ENCODE measurements at regions not wholly inside any gene's neighbourhood (a gene's known extent, or its start where the extent isn't known, plus 50 kb on each side); places are given as distances from the start of the nearest gene placed in this dataset.

- no peak for DNase-seq
Measured at GRCh38 chr3:59285560-59285959, 235.7 kb upstream of the CFAP20DC start.

GRCh38 chr3:59284926-59285325 lies 235.1 kb upstream of the CFAP20DC start:
- no peak for DNase-seq

DNA sequence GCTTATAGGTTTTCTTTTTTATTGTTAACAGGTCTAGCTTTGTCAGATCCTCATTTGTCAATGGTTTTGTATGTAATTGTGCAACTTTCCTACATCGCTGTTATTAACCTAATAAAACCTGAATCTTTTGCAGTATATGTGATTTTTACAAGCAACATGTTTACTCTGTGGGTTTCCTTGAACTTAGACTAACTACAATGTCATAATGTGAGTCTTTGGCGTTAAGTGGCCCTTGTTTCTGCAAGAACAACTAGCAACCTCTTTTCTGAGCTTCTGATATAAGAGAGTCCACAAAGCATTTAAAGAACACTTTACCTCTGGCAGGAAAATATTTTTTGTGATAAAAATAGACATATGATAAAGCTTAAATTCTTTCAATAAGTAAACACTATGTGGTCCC lies 230.3 kb upstream of the CFAP20DC start:
- no peak for DNase-seq

DNA sequence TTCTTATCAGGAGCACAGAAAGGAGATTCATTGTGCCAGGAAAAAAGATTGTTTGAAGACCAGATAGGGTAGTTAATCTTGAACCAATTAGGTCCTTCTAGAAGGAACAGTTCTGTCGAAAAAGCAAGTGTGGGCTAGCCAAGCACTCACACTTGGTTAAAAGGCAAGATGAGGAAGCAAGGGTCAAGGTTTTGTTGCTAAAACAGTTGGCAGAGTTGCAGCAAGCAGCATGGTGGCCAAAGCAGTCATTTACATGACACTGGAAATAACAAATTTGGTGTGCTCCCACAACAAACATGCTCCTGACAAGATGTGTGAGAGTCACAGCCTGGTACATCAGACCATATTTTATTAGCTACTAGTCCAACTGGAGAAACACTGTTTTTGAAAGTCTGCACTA lies 228.0 kb upstream of the CFAP20DC start:
- no peak for DNase-seq

DNA sequence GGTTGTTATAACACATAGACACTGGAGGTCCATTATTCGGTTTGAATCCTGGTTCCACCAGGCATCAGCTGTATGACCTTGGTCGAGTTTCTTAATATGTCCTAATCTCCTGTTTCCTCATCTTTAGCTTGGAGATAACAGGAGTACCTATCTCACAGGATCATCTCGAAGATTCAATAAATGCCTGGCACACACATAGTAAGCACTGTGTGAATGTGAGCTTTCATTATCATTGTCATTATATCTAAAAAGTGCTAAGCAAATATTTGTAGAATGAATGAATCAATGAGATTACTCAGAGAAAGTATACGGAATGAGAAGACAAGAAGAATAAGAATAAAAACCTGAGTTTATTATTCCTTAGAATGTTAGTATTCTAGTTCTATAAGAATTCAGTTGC lies 227.4 kb upstream of the CFAP20DC start:
- no peak for DNase-seq

GRCh38 chr3:59273976-59274375 lies 224.2 kb upstream of the CFAP20DC start:
- DNase-seq, result no peak

DNA sequence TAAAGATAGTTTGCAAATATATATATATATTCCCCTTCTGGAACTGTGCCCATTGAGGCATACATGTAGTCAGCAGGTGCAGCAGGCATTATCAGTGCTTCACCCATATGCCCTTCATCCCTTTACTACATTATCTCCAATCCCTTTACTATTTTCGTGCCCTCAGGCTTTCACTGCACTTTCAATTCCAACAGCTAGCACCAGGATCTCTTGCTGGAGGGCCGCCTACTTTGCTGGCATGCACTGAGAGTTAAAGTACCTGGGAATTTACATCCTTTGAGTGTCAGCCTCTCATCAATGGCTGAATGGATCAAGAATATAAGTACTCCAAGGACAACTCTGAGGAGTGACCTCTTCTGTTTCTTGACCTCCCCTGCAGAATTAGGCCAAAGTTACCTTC lies 222.1 kb upstream of the CFAP20DC start:
- no peak for DNase-seq

GRCh38 chr3:59270921-59271320 lies 221.1 kb upstream of the CFAP20DC start:
- no peak for DNase-seq

GRCh38 chr3:59270209-59270608 lies 220.4 kb upstream of the CFAP20DC start:
- no peak for DNase-seq

GRCh38 chr3:59268170-59268569 lies 218.3 kb upstream of the CFAP20DC start:
- DNase-seq, result no peak

- DNase-seq, result no peak
Measured at GRCh38 chr3:59267021-59267420, 217.2 kb upstream of the CFAP20DC start.

DNA sequence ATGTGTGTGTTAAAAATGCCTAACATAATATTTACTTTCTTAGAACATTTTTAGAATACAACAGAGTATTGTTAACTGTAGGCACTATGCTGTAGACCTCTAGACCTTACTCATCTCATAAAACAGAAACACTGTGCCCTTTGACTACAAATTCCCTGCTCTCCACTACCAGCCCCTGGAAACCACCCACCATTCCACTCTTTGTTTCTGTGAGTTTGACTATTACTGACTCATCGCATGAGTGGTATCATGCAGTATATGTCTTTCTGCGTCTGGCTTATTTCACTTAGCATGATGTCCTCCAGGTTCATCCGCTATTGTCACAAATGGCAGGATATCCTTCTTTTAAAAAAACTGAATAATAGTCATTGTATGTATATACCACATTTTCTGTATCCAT lies 216.7 kb upstream of the CFAP20DC start:
- DNase-seq, result no peak

DNA sequence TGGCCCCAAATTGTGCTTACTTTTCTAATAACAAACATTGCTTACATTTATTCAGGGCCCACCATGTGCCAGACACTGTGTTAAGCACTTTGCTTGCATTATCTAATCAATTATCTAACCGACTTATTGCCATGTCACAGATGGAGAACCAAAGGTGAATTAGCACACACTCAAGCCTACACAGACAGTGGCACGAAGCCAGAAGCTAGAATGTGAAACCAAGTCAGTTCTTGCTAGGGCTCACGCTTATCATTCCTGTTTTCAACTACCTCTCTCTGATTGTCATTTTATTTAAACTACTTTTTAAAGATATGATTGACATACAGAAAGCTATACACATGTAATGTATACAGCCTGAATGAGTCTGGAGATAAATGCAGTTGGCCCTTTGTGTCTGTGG lies 215.7 kb upstream of the CFAP20DC start:
- no peak for DNase-seq

GRCh38 chr3:59264366-59264765 lies 214.5 kb upstream of the CFAP20DC start:
- no peak for DNase-seq

GRCh38 chr3:59263152-59263551 lies 213.3 kb upstream of the CFAP20DC start:
- DNase-seq, result no peak

DNA sequence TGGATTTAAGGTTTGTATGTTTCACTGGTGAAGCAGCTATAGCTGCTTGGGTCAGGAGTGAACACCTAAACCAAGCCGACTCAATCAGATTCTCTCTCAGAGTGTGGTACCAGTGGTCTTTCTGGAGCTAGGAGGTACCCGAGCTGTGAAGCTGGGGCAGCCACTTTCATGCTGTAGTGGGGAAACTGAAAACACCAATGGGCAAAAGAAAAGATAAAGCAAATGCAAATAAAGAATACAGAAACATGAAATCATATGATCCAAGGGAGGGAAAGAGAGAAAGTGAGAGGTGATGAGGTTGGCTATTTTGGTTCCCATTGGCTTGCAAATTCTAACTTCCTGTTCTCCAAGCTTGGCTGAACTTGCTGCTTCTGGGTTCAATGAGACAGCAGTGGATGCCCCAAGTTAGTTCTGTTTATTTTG lies 212.3 kb upstream of the CFAP20DC start:
- DNase-seq, result no peak

- DNase-seq, result no peak
Measured at GRCh38 chr3:59261009-59261408, 211.2 kb upstream of the CFAP20DC start.

GRCh38 chr3:59258550-59259260 lies 208.9 kb upstream of the CFAP20DC start:
- DNase-seq, result no peak

DNA sequence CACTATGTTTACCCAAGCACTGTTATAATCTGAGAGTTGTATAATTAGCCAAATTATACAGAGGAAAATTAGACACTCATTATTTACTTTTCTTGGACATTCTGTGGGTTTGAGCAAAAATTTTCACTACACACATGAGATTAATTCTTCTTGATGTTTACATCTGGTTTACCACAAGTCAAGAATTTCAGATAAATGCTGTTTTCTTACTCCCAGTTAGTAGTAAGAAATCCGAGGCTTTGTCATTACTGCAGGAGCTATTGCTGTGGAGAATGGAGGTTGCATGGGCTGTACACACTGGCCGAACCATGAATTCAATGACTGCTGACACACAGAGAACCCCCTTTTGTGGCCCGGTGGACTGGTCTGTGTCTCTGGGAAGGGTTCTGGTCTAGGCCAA lies 207.7 kb upstream of the CFAP20DC start:
- DNase-seq, result no peak

DNA sequence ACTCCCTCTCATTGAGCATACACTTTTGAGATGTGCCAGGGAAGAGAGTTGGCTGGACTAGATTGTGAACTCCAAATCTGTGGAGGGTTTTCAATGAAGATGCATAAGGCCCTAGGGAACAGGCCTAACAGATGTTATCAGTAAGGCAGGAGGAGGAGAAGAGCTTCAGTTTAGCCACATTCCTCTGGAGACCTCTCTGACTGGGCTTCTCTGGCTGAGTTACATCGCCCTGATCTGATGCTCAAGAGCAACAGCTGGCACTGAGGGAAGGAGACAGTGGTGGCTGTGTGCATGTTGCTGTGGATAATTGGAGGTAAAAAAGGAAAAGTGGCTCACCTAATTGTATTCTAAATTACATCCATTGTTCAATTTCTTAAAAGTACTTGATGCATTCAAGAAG lies 206.4 kb upstream of the CFAP20DC start:
- no peak for DNase-seq

DNA sequence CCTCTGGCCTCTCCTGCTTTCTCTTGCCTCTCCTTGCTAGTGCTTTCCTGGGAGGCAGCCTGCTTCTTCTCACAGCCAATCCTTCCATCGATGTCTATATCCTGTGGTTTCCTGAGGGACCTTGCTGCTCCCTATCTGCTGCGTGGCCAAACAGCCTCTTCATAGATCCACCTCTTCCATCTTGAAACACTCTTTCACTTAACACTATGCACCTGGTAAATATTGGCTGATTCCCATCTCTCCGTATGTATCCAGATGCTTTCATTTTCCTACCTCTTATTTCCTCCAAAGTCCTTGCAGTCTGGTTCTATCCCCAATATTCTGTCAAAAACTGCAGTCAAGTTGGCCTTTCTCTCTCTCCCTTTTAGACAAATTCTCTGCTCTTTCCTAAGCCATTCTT lies 205.2 kb upstream of the CFAP20DC start:
- peak; percentile 19 for DNase-seq

GRCh38 chr3:59254433-59254832 lies 204.6 kb upstream of the CFAP20DC start:
- DNase-seq, result no peak

DNA sequence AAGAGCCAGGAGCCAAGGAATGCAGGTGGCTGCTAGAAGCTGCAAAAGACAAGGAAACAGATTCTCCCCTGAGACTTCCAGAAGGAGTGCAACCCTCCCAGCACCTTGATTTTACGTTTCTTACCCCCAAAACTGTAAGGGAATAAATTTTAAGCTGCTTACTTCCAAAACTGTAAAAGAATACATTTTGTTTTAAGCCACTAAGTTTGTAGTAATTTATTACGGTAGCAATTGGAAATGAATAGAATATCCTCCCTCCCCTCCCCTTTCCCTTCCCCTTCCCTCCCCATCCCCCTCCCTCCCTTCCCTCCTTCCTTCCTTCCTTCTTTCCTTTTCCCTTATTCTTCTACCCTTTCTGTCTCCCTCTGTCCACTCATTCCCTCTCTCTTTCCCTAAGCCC lies 203.7 kb upstream of the CFAP20DC start:
- DNase-seq, result no peak

DNA sequence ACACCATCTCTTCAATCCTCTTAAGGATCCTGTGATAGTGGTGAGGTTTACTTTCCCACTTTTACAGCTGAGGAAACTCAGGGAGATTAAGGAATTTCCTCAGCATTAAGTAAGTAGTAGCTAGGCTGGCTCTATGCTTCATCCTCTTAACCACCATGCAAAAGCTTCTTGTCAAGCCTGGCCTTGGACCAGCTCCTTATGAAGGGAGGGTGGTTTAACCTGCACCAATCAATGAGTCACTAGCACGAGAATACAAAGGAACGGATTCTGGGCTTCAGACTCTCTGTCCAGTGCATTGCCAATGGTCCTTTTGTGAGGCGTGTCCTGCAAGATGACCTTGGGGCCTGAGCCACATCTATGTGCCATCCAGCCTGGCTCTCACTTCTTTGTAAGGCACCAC lies 202.0 kb upstream of the CFAP20DC start:
- no peak for DNase-seq

GRCh38 chr3:59250600-59250999 lies 200.8 kb upstream of the CFAP20DC start:
- no peak for DNase-seq
